Breast epithelium (tissue), 3 donors: ENCODE measurements at regions not wholly inside any gene's neighbourhood (a gene's known extent, or its start where the extent isn't known, plus 50 kb on each side); places are given as distances from the start of the nearest gene placed in this dataset.

Experiments used
- POLR2AphosphoS5 ChIP-seq, 3 donors: sonication (generic); formaldehyde crosslinking; IDR thresholded peaks; one replicate each; pipeline ENCODE4 v1.6.1; 2017; ENCODE audit warnings: antibody characterized with exemption in 3 of 3
- TF ChIP-seq, protein P1 (sequence below), 3 donors: fragments of 450-650 bp; IDR thresholded peaks; one replicate each; pipeline ENCODE4 v1.5.1; 2016 to 2017; ENCODE audit warnings: antibody characterized with exemption in 3 of 3, mild to moderate bottlenecking in 3 of 3, moderate library complexity in 3 of 3

GRCh38 chr11:81032906-81033305, 1592.1 kb upstream of the TENM4 start:
- TF ChIP-seq, protein P1, sequence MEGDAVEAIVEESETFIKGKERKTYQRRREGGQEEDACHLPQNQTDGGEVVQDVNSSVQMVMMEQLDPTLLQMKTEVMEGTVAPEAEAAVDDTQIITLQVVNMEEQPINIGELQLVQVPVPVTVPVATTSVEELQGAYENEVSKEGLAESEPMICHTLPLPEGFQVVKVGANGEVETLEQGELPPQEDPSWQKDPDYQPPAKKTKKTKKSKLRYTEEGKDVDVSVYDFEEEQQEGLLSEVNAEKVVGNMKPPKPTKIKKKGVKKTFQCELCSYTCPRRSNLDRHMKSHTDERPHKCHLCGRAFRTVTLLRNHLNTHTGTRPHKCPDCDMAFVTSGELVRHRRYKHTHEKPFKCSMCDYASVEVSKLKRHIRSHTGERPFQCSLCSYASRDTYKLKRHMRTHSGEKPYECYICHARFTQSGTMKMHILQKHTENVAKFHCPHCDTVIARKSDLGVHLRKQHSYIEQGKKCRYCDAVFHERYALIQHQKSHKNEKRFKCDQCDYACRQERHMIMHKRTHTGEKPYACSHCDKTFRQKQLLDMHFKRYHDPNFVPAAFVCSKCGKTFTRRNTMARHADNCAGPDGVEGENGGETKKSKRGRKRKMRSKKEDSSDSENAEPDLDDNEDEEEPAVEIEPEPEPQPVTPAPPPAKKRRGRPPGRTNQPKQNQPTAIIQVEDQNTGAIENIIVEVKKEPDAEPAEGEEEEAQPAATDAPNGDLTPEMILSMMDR (IDR thresholded peaks at IDR 0.05), result no peak
- TF ChIP-seq POLR2AphosphoS5 (IDR thresholded peaks at IDR 0.05), result no peak
